CD4-positive, alpha-beta T cell treated with Interleukin-12 subunit alpha and Interleukin-12 subunit beta, for 1 hour (primary cell): ENCODE measurements at regions not wholly inside any gene's neighbourhood (a gene's known extent, or its start where the extent isn't known, plus 50 kb on each side); places are given as distances from the start of the nearest gene placed in this dataset.

ENCODE experiments used
- DNase-seq: peaks from one replicate; pipeline ENCODE4 v3.0.0-alpha.2; 2020

GRCh38 chr13:106118050-106118449 is 417.4 kb downstream of the EFNB2 start:
- no peak for DNase-seq

GRCh38 chr13:106117640-106118039 is 417.8 kb downstream of the EFNB2 start:
- no peak for DNase-seq

- DNase-seq = no peak
Measured at GRCh38 chr13:106117035-106117434, 418.4 kb downstream of the EFNB2 start.

- no peak for DNase-seq
Measured at GRCh38 chr13:106115081-106115480, 420.4 kb downstream of the EFNB2 start.

GRCh38 chr13:106113796-106114195 is 421.7 kb downstream of the EFNB2 start:
- DNase-seq = no peak

- no peak for DNase-seq
Measured at GRCh38 chr13:106112191-106112590, 423.3 kb downstream of the EFNB2 start.

GRCh38 chr13:106110241-106110855 is 425.1 kb downstream of the EFNB2 start:
- no peak for DNase-seq

- no peak for DNase-seq
Measured at GRCh38 chr13:106109391-106109791, 426.1 kb downstream of the EFNB2 start.

- no peak for DNase-seq
Measured at GRCh38 chr13:106108346-106108745, 427.1 kb downstream of the EFNB2 start.

- DNase-seq = no peak
Measured at GRCh38 chr13:106107061-106107460, 428.4 kb downstream of the EFNB2 start.

- DNase-seq = no peak
Measured at GRCh38 chr13:106105153-106105552, 430.3 kb downstream of the EFNB2 start.

GRCh38 chr13:106104281-106104901 is 431.1 kb downstream of the EFNB2 start:
- no peak for DNase-seq

GRCh38 chr13:106103779-106104178 is 431.7 kb downstream of the EFNB2 start:
- no peak for DNase-seq

- DNase-seq = no peak
Measured at GRCh38 chr13:106102786-106103185, 432.7 kb downstream of the EFNB2 start.

GRCh38 chr13:106101201-106101600 is 434.3 kb downstream of the EFNB2 start:
- no peak for DNase-seq

- no peak for DNase-seq
Measured at GRCh38 chr13:106100171-106100919, 435.1 kb downstream of the EFNB2 start.

GRCh38 chr13:106099765-106100164 is 435.7 kb downstream of the EFNB2 start:
- DNase-seq = no peak

GRCh38 chr13:106098778-106099177 is 436.7 kb downstream of the EFNB2 start:
- DNase-seq = no peak

GRCh38 chr13:106096661-106097092 is 438.8 kb downstream of the EFNB2 start:
- no peak for DNase-seq

- no peak for DNase-seq
Measured at GRCh38 chr13:106095919-106096318, 439.5 kb downstream of the EFNB2 start.

- no peak for DNase-seq
Measured at GRCh38 chr13:106095406-106095805, 440.1 kb downstream of the EFNB2 start.

- DNase-seq = no peak
Measured at GRCh38 chr13:106090001-106090400, 445.5 kb downstream of the EFNB2 start.

GRCh38 chr13:106089261-106089980 is 446.0 kb downstream of the EFNB2 start:
- no peak for DNase-seq

GRCh38 chr13:106088085-106088484 is 447.4 kb downstream of the EFNB2 start:
- no peak for DNase-seq
